Coronary artery (tissue), 2 donors: ENCODE measurements at regions not wholly inside any gene's neighbourhood (a gene's known extent, or its start where the extent isn't known, plus 50 kb on each side); places are given as distances from the start of the nearest gene placed in this dataset.

Source experiments
- DNase-seq: peaks from one replicate; pipeline ENCODE4 v3.0.0-alpha.2; 2017; ENCODE audit warnings: low spot score
- H3K27ac ChIP-seq, 2 donors: fragments of 200-600 bp; sonication (generic); one replicate each; pipeline ENCODE4 v1.5.1; 2016 to 2019
- H3K4me3 ChIP-seq: fragments of 200-600 bp; sonication (generic); 2 replicates; pipeline ENCODE4 v1.5.1; 2016; ENCODE audit warnings: mild to moderate bottlenecking, moderate library complexity
- CTCF ChIP-seq: fragments of 200-600 bp; sonication (generic); IDR thresholded peaks from one replicate; pipeline ENCODE4 v1.5.1; 2019; ENCODE audit warnings: antibody characterized with exemption

DNA sequence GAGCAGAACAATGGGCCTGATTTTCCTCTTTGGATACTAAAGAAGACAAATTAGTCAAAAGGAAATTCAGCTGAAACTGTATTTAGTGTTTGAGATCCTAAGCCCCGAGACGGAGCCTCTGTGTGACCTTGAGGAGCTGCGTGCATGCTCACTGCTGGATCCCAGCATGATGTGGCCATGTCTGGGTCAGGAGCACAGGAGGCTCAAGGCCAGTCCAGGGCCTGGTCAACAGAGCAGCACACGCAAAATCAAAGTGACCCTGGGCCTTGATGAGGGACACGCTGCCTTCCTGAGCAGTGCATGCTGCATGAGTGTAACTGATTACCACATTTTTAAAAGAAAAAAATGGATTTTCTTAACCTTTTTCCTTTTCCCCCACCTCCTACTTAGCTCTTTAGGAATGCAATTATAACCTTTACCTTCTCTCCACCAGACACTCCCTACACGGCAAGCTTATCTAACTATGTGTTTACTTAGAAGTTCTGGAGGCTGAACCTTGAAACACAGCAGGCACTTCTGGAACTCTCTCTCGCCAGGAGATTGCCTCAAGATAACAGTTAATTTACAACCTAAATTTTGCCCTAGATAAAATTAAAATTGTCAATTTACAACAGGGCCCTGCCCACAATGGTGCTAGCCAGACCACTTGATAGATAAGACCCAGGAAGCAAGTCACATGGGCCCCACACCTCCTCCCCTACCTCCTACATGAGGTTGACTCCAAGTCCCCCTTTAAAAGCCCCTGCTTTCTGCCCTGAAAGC is 144.6 kb downstream of the LRIG2 start:
- Histone ChIP-seq H3K4me3 (no peak overlapping the region), H3K27ac (no peak overlapping the region)
- TF ChIP-seq CTCF: no peak
- no peak for DNase-seq

DNA sequence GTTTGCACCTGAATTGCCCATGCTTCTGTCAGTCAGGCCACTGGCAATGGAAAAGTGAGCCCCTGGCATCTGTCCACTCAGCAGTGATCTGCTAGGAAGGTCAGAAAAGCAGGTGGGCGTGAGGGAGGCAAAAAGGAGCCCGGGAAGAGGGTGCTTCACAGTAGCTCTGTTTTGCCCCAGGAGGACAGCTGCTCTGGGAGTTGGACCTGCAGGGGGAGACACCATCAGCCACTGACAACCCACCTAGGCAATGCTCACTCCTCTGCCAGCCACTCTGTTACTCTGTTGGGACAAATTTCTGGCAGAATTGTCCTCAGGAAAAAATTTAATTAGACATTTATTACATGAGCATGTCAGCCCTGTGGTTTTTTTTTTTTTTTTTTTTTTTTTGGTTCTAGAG is 146.4 kb downstream of the LRIG2 start:
- Histone ChIP-seq H3K27ac (no peak overlapping the region), H3K4me3 (no peak overlapping the region)
- DNase-seq: no peak
- TF ChIP-seq CTCF: no peak

DNA sequence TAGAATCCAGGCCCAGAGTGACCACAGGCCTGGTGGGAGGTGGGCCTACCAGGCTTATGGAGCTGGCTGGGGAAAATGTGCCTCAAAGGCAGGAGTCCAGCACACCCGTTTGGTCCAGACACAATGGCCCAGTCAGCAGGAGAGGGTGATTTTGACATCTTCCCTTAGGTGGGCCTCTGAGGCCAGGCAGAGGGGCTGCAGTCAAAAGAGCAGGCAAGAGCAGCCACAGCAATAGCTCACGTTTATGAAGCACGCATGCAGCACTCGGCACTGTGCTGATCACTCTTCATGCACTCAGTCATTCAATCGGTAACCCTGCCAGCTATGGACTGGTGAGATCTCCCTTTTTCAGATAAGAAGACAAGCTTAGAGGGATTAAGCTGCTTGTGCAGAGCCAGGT is 146.8 kb downstream of the LRIG2 start:
- no peak for TF ChIP-seq CTCF
- no peak overlapping the region for H3K4me3 ChIP-seq
- no peak for DNase-seq
- H3K27ac ChIP-seq: no peak overlapping the region

DNA sequence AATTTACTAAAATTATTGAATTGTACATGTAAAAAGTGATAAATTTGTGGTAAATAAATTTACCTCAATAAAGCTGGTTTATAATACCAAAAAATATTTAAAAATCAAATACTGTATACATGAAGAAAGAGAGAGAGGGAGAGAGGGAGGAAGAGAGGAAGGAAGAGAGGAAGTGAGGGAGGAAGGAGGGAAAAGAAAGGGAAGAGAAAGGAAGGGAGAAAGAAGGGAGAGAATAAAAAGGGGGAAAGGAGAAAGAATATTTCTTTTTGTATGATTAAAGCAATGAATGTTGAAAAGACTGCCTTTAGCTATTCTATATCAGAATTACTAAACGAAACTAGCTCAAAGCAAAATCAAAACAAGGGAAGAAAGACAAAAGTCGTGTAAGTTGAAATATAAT is 150.0 kb downstream of the LRIG2 start:
- no peak for TF ChIP-seq CTCF
- H3K27ac ChIP-seq: no peak overlapping the region
- no peak overlapping the region for H3K4me3 ChIP-seq
- no peak for DNase-seq

DNA sequence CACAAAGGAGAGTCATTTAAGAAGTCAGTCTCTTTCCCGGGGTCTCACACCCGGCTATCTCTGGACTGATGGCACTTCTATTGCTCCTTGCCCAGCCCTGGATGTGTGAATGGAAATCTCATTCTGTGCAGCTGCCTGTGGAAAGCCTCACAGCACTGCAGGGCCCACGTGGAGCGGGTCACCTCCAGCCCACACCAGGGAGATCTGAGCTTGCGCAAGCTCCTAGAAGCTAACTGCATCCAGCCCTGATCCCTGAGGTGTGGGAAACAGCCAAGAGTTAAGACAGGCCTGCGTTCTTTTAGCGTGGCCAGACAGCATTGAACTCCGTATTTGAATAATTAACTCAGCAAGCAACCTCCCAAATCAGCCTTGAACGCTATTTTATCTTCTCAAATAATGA is 150.5 kb downstream of the LRIG2 start:
- TF ChIP-seq CTCF: no peak
- H3K27ac ChIP-seq: no peak overlapping the region
- no peak overlapping the region for H3K4me3 ChIP-seq
- no peak for DNase-seq

DNA sequence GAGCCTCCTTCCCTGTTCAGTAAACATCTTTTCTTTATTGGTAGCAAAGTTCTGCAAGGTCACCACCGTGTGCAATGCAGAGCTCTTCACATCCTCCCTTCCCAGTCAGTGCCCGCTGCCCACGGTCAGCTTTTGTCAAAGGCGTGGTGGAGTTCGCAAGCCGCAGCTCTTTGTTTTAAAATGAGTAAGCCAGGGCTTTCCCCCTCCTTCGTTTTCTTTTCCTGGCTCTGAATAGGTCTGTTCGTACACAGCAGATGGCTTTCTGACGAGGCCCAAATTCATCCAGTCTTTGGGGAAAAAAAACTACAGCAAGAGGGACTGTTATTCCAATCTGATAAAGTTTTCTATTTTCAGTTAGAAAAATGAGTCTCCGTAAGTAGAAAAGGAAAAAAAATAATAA is 153.2 kb downstream of the LRIG2 start:
- Histone ChIP-seq H3K27ac (no peak overlapping the region), H3K4me3 (peak overlapping the region; percentile 5)
- no peak for DNase-seq
- TF ChIP-seq CTCF: no peak

GRCh38 chr1:113231866-113232265 is 158.4 kb upstream of the MAGI3 start:
- no peak for DNase-seq
- H3K4me3 ChIP-seq: no peak overlapping the region
- H3K27ac ChIP-seq: no peak overlapping the region
- TF ChIP-seq CTCF: no peak
